GM19240 (cell line): ENCODE measurements at regions not wholly inside any gene's neighbourhood (a gene's known extent, or its start where the extent isn't known, plus 50 kb on each side); places are given as distances from the start of the nearest gene placed in this dataset.
"Not testable (repeated sequence)": the region's sequence is repeated elsewhere in the genome, so short reads cannot be mapped to it uniquely, and the experiment has no call there.

Experiments
- DNase-seq: peaks from one replicate; pipeline ENCODE4 v3.0.0; 2011; ENCODE audit warnings: low spot score; ENCODE audit not compliant: insufficient read length

DNA sequence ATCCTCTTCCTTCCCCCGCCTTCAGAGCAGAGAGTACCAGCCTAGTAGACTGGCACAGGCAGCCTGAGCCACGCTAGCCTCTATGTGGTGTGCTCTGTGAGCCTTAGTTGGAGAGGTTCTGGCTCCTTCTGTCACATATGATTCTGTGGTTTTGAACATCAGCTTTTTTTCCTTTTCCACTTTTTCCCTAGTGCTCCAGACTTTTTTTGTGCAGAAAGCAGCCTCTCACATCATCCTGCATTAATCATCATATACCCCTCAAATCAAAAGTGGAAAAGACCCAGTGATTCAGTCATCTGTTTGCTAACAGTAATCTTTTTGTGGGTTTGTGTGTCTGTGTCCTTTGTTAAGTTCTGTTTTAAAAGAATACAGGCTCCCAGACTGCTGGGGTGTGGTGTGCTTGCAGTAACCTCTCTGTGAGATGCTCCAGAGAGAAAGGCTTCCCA, 663.9 kb upstream of the RGMB start:
- DNase-seq: no peak

DNA sequence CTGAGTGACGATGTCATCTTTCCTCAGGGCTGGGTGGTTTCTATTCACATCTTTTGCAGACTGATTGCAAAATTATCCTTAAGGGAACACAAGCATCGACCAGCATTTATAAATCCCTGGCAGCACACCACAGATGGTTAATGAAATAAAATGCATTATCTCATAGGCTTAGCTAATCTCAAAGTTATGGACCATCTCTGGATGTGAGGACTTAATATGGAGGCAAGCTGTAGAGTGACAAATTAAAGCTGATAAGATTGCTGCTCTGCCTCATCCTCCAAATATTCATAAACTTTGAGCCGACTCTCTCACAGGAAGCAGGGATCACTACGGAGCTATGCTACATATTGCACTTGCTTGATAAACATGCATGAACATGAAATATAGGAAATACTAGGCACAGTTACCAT, 663.2 kb upstream of the RGMB start:
- DNase-seq: no peak

DNA sequence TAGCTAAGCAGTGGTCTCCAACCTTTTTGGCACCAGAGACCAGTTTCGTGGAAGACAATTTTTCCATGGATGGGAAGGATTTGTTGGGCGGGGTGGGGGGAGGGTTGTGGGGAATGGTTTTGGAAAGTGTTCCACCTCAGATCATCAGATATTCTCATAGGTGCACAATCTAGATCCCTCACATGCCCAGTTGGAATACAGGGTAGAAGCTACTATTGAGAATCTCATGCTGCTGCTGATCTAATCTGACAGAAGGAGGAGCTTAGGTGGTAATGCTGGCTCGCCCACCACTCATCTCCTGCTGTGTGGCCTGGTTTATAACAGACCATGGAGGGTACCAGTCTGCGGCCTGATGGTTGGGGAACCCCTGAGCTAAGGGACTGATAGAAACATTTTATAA, 662.7 kb upstream of the RGMB start:
- DNase-seq: no peak

DNA sequence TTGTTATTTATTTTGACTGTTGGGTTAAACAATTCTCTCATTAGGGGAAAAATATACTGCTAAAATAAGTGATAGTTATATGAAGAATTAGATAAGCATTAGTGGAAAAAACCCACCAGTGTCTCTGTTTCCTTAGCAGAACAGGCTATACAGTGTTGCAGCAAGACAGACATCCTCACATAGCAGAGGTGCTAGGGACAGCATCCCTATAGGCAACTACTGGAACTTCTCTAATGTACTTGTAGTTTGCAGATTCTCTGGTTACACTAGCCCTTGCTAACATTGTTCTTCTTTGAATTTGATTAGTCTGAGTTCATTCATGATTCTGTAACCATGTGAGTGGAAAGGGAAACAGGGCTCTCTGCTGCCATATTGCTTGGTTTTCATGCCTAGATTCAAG, 661.8 kb upstream of the RGMB start:
- no peak for DNase-seq

DNA sequence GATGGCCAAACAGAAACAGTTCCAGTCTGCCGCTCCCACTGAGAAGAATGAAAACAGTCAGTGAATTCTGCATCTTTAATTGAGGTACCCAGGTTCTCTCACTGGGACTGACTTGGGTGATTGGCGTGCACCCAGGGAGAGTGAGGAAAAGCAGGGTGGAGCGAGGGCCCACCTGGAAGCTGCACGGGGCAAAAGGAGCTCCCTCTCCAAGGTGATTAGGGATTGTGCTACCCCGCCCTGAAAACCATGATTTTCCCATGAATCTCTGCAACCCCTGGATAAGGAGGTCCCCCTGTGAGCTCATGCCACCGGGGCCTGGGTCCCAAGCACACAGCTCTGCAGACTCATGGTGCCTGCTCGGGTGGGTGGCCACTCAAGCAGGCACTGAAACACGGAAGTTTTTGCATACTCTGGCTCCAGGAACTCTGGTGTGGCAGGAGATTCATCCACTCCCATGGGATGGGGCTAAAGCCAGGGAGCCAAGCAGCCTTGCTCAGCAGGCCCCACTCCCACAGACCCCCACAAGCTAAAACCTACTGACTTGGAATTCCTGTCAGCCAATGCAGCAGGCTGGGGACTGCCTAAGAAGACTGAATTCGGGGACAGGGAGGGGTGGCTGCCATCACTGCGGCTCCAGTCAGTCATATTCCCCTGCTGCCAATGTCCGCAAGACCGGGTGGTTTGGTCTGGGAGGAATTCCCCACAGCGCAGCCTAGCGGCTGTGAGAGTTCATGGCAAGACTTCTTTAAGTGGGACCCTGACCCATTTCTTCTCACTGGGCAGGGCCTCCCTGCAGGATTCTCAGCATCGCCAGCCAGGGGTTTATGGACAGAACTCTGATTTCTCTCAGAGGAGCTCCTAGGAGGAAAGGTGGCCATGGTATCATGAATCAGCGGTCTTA, 652.2 kb upstream of the RGMB start:
- DNase-seq: no peak

DNA sequence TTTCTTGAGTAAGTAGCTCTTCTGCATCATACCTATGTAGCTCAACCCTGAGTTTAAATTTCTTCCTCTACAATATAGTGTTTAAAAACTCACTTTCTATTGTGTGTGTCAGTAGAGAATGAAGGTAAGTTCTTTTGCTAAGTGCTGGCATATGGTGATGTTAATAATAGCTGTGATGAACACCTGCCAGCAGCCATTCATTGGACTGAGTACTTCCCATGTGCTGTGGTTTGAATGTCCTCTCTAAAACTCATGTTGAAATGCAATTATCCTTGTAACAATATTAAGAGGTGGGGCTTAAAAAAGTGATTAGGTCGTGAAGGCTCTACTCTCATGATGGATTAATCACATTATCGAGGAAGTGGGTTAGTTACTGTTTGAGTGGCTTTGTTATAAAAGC, 645.2 kb upstream of the RGMB start:
- DNase-seq: no peak

DNA sequence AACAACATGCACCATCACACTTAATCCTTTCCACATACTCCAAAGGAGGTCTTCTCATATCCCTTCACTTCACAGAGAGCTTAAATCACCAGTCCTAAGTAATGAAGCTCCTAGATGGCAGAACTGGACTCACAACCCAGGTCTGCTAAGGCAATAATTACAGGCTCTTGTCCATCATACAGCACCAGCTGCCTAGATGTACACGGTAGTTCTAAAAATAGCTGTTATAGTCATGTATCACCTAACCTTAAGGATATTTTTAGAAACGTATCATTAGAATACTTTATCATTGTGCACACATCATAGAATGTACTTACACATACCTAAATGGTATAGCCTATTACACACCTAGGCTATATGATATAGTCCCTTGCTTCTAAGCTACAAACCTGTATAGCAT, 644.6 kb upstream of the RGMB start:
- no peak for DNase-seq

DNA sequence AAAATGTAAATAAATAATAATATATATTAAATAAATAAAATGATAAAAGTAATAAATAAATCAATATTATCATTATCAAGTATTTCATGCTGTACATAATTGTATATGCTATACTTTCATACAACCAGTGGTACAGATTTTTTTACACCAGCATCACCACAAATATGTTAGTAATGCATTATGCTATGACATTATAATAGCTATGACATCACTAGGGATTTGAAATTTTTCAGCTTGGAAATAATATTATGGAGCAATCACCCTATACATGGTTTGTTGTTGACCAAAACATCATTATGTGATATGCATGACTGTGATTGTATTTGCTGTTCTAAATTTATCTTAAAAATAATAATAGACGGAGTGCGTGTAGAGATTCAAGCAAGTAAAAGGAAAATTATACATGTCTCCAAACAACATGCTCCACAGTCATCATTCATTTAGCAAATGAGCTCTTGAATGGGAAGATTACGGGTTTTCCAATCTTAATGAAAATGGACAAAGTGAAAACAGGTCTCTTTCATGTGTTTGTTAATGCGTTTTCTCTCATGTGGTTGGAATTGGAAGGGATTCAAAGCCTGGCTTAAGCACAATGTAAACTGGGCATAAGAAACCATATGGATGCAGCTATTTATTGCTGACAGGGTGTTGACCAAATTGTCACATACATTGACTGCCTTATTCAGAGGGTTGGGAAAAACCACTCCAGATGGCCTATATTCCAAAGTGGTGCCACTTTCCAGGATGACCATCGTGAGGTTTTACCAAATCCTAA, 643.0 kb upstream of the RGMB start:
- no peak for DNase-seq

DNA sequence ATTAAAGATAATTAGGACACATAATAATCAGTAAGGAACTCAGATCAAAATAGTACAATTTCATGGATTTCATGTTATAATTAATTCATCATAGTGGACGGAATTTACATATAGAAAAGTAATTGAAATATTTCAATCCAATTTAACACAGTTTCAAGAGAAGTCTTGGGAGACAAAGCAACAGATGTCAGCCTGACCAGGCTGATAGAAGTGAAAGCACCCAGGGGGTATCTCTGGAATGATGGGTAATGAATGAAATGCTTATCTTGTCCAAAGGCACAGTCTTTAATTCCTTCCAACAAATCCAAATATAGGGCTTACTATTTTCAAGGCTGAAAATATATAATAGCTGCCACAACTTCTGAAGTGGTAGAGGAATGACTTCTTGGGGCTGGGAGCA, 629.3 kb upstream of the RGMB start:
- no peak for DNase-seq

DNA sequence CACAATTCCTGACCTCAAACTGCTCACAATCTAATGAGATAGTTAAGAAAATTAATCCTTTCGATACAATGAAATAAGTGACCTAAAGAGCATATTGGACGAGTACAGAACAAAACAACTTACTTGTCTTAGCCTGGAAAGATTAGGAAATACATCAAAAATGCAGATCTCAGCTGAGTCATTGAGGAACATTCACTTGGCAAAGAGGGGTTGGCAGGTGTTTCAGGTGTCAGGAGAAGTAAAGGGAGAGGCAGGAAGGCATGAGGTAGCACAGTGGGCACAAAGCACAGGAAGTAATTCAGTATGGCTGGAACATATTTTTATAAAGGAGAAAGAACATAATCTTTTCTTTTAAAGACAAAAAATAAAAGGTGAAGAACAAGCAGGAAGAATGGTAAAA, 628.8 kb upstream of the RGMB start:
- DNase-seq: no peak

DNA sequence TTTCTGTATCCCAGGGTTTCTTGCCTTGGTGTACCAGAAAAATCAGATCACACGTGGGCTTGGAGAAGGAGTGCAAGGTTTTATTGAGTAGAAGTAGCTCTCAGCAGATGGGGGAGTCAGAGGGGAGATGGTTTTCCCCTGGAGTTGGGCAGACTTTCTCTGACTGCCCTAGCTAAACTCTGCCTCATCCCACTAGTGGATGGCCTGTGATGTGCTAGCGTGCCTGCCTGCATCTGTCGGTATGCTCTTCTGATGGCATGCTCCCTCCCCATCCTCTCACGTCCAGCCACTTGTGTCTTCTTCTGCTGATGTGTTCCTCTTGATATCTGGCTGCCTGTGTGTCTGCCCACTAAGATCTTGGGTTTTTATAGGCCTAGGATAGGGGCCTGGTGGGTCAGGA, 616.1 kb upstream of the RGMB start:
- DNase-seq: no peak

DNA sequence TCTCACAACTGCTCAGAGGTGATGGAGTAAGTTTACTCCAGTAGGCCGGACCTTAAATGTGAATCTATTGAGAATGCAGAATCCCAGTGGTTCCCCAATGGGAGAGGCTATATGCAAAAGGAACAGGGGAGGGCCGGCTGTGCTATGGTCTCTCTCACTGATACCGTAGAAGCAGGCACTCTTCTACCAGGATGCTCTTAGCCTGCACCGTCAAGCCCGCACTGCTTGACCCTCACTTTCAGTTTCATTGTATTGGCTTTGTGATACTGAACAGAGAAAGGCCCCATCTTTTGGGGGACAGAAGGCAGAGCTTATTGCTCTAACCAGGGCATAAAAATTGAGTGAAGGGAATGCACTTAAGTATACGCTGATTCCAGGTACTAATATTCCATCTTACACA, 615.0 kb upstream of the RGMB start:
- no peak for DNase-seq

DNA sequence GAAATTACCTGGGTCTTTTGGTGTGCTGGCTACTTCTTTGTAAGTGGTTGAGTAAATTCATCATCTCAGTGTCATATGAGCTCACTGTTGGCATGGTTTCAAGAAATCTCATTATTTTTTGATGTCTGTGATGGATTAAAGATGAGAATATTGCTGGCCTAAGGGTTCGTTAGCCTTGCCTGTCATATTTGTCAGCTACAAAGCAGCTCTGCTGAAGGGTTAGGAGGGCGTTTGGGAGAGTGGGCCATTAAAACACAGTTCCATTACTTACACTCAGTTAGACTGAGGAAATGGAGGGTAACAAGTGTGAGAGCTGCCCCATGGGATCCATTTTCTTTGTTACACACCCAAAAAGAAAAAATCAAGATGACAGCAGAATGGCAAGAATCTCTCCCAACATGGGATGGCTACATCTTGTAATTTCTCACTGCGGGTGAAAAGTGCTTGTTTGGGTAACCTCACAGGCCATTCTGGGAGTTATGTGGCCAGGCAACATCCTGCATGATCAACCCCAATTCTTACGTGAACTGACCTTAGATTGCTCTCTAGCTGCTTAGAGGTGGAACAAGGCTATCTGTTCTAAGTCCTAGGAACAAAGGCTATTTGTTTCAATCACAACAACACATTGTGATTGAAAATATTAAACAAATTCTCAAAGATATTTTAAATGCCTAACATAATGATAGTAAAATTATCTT, 609.5 kb upstream of the RGMB start:
- no peak for DNase-seq

DNA sequence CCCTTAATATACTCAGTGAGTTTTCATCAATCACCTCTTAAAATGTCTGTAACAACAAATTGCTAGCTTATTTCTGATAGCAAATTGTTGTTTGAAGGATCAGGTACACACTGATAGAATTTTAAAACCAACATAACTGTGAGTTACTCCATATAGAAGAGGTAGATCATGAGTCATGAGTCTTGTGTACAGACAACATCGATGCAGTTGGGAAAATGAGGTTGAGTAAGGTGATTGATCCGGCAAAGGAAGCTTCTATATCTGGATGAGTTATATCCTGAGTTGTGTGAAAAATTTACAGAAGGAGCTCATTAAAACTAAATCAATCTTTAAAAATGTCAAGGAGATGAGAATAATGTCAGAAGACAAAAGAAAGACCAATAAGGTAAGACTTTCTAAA, 604.6 kb upstream of the RGMB start:
- DNase-seq: no peak

DNA sequence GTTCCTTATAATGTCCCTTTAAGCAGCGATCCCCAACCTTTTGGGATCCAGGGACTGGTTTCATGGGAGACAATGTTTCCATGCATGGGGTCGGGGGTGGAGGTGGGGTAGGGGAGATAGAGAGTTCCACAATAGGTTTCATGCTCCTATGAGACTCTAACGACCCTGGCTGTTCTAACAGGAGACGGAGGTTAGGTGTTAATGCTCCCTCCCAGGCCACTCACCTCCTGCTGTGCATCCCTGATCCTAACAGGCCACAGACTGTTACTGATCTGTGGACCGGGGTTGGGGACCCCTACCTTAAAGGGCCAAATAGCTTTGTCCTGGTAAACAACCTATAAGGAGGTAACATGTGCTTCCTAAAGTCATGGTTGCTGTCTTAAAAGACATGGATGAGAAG, 602.5 kb upstream of the RGMB start:
- no peak for DNase-seq

DNA sequence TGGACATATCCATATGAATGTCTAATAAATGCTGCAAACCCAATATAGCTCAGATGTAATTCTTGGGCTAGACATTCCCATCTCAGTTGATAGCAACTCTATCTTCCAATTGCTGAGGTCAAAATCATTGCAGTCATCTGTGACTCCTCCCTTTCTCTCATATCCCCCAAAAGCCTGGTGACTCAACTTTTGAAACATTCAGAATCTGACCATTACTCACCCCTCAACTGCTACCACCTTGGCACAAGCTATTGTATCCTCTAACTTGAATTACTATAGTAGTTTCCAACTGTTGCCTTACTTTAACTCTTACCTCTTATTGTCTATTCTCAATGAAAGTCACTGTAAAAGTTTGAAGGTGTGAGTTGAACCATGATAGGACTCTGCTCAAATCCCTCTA, 600.1 kb upstream of the RGMB start:
- DNase-seq: no peak

DNA sequence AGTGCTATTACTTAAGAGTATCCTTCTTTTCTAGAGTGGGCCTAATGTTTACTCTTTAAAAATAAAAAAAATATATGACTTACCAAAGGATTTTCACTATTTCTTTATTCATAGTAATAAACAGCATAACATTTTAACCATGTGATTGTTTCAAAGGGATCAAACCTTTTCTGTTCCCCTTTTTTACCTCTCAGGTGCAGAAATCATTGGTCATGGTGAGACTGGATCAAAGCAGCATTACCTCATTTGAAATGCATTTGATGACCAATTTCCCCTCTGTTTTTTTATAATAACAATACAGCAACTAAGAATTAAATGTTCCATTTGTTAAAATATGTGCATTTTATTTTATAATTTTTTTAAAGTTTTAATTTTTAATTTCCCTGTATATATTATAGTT, 598.0 kb upstream of the RGMB start:
- DNase-seq: no peak

DNA sequence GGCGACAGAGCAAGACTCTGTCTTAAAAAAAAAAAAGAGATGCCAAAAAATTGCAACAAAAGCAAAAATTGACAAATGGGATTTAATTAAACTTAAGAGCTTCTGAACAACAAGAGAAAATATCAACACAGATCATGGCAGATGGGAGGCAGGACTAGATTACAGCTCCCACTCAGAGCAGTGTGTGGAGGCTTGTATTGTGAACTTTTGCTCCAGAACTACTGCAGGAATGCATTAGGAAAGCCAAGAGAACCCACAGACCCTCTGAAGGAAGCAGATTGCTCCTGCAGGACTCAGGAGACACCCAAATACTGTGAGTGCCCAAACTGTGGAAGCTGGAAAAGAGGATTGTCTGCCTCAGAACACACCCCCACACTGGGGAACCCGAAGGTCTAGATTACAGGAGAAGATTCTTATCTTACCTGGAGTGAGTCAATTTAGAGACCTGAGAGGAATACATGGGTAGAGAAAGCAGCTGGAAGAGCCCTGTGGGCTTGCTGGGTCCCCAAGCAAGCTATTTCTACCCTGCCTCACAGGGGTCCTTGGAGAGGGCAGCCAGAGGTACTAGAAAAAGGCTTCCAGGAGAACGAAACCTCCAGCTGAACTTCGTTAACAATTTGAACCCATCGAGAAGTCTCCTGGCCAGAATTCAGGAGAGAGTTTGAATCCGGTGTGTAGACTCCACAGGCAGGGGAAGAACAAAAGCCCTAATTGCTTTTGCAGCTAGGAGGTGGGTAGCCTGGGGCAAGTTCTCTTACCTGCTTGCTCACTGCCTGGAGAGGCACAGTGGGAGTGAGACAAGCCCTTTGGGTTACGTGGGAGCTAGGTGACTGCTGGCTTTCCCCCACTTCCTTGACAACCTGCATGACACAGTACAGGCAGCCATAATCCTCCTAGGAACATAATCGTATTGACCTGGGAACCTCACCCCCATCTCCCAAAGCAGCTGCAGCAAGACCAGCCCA, 593.4 kb upstream of the RGMB start:
- no peak for DNase-seq

DNA sequence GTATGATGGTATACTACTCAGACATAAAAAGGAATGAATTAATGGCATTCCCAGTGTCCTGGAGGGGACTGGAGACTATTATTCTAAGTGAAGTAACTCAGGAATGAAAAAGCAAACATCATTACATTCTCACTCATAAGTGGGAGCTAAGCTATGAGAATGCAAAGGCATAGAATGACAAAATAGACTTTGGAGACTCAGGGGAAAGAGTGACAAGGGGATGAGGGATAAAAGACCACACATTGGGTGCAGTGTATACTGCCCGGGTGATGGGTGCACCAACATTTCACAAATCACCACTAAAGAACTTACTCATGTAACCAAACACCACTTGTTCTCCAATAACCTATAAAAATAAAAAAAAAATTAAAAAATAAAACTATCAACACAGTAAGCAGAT, 587.3 kb upstream of the RGMB start:
- no peak for DNase-seq

DNA sequence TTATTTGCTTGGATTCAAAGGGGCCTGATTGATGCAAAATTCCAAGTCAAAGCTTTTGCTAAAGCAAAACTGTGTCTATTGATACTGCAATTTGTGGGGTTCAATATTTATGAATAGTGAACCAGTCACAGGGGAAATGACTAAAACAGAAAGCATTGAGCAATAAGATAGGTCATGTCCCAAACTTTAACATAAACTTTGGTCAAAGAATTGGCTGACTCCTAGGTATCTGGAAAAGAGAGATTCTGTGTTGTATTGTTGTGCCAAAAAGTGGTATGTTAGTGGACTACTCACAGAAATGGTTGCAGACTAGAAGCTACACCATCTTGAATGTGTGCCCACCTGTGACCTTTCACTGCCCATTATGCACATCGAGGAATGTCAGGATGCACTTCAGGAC, 585.5 kb upstream of the RGMB start:
- no peak for DNase-seq

DNA sequence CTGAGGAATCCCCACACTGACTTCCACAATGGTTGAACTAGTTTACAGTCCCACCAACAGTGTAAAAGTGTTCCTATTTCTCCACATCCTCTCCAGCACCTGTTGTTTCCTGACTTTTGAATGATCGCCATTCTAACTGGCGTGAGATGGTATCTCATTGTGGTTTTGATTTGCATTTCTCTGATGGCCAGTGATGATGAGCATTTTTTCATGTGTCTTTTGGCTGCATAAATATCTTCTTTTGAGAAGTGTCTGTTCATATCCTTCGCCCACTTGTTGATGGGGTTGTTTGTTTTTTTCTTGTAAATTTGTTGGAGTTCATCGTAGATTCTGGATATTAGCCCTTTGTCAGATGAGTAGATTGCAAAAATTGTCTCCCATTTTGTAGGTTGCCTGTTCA, 583.1 kb upstream of the RGMB start:
- not testable (repeated sequence) for DNase-seq
